Lower leg skin (tissue), 4 donors: ENCODE measurements at regions not wholly inside any gene's neighbourhood (a gene's known extent, or its start where the extent isn't known, plus 50 kb on each side); places are given as distances from the start of the nearest gene placed in this dataset.

ENCODE experiments used
- DNase-seq, 2 donors: peaks; one replicate each; pipeline ENCODE4 v3.0.0-alpha.2; 2019; ENCODE audit warnings: low spot score in 2 of 2
- H3K4me3 ChIP-seq: fragments of 200-600 bp; sonication (generic); 2 replicates; pipeline ENCODE4 v1.5.1; 2017; ENCODE audit warnings: mild to moderate bottlenecking, low read depth; ENCODE audit not compliant: poor library complexity, severe bottlenecking
- POLR2A ChIP-seq, 2 donors: fragments of 450-650 bp; IDR thresholded peaks; one replicate each; pipeline ENCODE4 v1.6.1; 2016 to 2017; ENCODE audit warnings: antibody characterized with exemption in 2 of 2, mild to moderate bottlenecking in 1 of 2, moderate library complexity in 1 of 2
- WGBS, 2 donors: methylation state at CpG; one replicate each; pipeline ENCODE4 v1.1.5; 2018; 5-methylcytosine and 5-hydroxymethylcytosine counted together
- intact Hi-C: fragments of 100-400 bp; cut with DNase I; formaldehyde crosslinking; loops from one replicate; pipeline ENCODE4 v1.15.0; 2023; ENCODE audit warnings: low total_unique reads
- TF ChIP-seq, protein P1 (sequence below), 3 donors: fragments of 450-650 bp; IDR thresholded peaks; one replicate each; pipeline ENCODE4 v1.5.1; 2016; ENCODE audit warnings: antibody characterized with exemption in 3 of 3, mild to moderate bottlenecking in 3 of 3, moderate library complexity in 2 of 3

DNA sequence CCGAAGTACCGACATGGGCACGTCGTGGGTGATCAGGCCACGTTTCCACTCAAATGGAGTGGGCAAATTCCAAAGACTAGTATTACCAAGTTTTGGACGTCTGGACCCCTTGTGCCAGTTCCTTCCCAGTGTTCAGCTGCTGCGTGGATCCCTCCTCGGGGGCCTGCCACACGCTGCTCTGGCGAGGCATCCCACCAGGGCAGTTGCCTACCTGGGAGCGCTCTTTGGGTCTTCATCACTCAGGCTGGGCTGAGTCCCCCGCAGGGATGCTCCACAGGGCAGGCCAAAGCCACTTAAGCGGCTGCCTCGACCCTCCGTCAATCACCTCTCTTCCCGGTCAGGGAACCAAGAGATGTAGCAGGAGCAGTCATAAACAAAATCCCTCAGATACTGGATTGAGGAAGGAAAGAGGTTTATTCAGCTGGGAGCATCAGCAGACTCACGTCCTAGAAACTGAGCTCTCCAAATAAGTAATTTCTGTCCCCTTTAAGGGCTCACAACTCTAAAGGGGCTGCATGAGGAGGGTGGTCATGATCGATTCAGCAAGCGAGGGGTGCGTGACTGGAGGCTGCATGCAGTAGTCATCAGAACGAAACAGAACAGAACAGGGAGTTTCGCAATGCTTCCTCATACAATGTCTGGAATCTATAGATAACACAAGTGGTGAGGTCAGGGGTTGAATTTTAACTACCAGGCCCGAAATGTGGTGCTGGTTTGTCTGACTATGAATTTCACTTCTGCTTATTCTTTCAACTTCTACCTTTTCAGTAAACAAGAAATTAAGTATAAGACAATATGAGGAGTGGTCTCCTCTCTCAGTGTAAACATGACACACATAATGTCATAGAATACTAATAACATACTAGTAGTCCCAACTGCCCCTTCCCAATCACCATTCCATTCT lies 998.6 kb upstream of the NCAM2 start:
- no peak for DNase-seq
- TF ChIP-seq, protein P1, sequence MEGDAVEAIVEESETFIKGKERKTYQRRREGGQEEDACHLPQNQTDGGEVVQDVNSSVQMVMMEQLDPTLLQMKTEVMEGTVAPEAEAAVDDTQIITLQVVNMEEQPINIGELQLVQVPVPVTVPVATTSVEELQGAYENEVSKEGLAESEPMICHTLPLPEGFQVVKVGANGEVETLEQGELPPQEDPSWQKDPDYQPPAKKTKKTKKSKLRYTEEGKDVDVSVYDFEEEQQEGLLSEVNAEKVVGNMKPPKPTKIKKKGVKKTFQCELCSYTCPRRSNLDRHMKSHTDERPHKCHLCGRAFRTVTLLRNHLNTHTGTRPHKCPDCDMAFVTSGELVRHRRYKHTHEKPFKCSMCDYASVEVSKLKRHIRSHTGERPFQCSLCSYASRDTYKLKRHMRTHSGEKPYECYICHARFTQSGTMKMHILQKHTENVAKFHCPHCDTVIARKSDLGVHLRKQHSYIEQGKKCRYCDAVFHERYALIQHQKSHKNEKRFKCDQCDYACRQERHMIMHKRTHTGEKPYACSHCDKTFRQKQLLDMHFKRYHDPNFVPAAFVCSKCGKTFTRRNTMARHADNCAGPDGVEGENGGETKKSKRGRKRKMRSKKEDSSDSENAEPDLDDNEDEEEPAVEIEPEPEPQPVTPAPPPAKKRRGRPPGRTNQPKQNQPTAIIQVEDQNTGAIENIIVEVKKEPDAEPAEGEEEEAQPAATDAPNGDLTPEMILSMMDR (IDR thresholded peaks at IDR 0.05), result no peak
- no peak for TF ChIP-seq POLR2A (IDR thresholded peaks at IDR 0.05)
- 85 to 90% methylated on average over 23 of the region's 23 CpGs for WGBS, 2 donors
- intact Hi-C loops, result no loop called here
- no peak overlapping the region for H3K4me3 ChIP-seq

DNA sequence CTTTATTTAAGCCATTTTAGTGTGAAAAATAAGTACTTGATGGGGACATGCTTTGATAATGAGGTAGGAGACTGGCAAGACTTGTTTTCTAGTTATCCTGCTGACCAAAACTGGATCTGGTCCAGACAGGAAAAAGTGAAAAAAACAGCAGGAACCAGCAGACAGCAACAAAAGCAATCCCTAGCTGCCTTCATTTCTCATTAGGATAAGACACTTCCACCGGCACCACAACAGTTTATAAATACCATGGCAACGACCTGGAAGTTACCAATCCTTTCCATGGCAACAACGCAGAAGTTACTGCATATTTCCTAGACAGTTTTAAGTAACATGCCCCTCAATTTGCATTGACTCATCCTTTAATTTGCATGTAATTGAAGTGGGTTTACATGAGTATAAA lies 993.8 kb upstream of the NCAM2 start:
- no peak for DNase-seq
- intact Hi-C loops, result no loop called here
- no peak overlapping the region for H3K4me3 ChIP-seq
- 29 to 37% methylated on average over 3 of the region's 3 CpGs for WGBS, 2 donors
- TF ChIP-seq, protein P1 (IDR thresholded peaks at IDR 0.05), result no peak
- TF ChIP-seq POLR2A (IDR thresholded peaks at IDR 0.05), result no peak

DNA sequence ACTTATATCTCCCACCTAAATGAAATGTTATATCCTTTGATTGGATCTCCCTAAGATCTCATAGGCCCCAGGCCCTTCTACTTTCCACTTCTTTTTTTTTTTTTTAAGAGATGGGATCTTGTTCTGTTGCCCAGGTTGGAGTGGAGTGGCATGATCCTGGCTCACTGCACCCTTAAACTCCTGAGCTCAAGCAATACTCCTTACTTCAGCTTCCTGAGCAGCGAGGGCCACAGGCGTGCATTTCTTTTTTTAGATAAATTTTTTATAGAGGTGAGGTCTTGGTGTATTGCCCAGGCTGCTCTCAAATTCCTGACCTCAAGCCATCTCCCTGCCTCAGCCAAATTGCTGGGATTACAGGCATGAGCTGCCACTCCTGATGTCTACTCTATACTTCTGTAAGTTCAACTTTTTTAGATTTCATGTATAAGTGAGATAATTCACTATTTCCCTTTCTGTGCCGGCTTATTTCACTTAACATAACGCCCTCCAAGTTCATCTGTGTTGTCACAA lies 987.5 kb upstream of the NCAM2 start:
- WGBS, 2 donors, result 56 to 63% methylated on average over 4 of the region's 4 CpGs
- intact Hi-C loops, result no loop called here
- TF ChIP-seq POLR2A (IDR thresholded peaks at IDR 0.05), result no peak
- no peak overlapping the region for H3K4me3 ChIP-seq
- no peak for DNase-seq

DNA sequence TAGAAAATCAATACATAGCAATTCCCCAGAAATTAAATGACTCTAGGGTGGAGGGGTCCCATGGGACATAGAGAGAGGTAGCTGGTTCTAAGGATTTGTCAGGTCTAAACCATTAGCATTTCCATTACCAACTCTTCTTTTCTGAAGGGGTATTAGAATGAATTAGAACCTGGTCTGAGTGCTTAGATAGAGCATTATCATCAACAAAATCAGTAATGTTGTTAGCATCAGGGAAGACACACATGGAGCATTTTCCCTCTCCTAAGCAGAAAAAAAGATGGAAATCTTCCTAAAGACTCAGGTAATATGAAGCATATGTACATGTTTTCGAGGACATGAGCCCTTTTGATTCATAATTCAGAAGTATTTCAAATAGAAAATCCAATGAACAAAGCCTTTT lies 984.4 kb upstream of the NCAM2 start:
- 52 to 68% methylated on average over 1 of the region's 1 CpG for WGBS, 2 donors
- intact Hi-C loops, result no loop called here
- no peak for TF ChIP-seq POLR2A (IDR thresholded peaks at IDR 0.05)
- TF ChIP-seq, protein P1 (IDR thresholded peaks at IDR 0.05), result no peak
- DNase-seq, result no peak
- no peak overlapping the region for H3K4me3 ChIP-seq

DNA sequence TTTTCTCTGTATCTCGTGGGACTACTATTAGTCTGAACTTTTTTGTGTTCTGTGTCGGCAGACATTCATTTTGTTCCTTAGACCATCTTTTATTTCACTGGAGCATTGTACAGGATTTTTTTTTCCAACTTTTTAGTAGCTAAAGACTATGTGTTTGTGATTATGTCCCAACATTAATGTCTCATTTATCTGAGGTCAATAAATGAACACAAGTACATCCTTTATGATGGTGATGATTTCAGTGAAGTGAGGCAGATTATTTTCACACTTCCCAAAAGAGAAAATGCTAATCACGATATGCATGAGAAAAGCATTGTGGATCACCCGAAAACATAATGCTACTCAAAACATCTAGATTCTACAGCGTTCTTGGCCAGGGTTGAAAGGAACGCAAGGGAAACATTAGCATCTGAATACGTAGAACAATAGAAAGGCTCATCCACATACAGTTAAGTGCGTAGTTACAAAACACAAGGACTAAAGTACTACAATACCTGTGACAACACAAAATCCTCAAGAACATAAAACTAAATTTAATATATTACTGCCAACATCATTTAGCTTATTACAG lies 981.7 kb upstream of the NCAM2 start:
- no peak for DNase-seq
- no peak overlapping the region for H3K4me3 ChIP-seq
- TF ChIP-seq, protein P1 (IDR thresholded peaks at IDR 0.05), result no peak
- no peak for TF ChIP-seq POLR2A (IDR thresholded peaks at IDR 0.05)
- WGBS, 2 donors, result 85 to 90% methylated on average over 8 of the region's 8 CpGs
- intact Hi-C loops, result no loop called here

DNA sequence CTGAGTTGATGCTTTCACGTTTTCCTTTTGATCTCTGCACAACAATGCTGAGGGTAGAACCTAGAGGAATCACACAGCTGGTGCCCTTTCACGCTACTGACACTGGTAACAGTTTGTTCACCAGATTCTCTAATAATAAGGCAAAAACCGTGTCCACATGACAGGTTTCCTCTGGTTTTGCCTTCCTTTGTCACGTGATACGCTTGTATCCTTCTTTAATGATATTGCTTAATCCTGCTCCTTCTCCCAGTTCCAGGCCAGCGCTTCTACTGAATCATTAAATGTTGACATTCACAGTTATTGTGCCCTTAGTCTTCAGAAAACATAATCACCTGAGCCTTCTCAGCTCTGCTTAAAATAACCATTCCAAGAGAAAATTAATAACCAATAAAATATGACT lies 978.2 kb upstream of the NCAM2 start:
- DNase-seq, result no peak
- WGBS, 2 donors, result 80 to 82% methylated on average over 6 of the region's 6 CpGs
- intact Hi-C loops, result no loop called here
- no peak for TF ChIP-seq POLR2A (IDR thresholded peaks at IDR 0.05)
- TF ChIP-seq, protein P1 (IDR thresholded peaks at IDR 0.05), result no peak
- no peak overlapping the region for H3K4me3 ChIP-seq
